ENCODE measurements at regions not wholly inside any gene's neighbourhood (a gene's known extent, or its start where the extent isn't known, plus 50 kb on each side); places are given as distances from the start of the nearest gene placed in this dataset.

GRCh38 chr16:61465285-61465684, 571.0 kb downstream of the CDH8 start:
- TF ChIP-seq TAF1 (IDR thresholded peaks at IDR 0.05; ENCODE audit: low read depth): no peak
- TF ChIP-seq CTCF (IDR thresholded peaks at IDR 0.05; ENCODE audit: poor library complexity, severe bottlenecking): no peak
- no peak for TF ChIP-seq MXI1 (conservative IDR thresholded peaks at IDR 0.05; ENCODE audit: poor library complexity, severe bottlenecking)
- no peak for TF ChIP-seq REST (IDR thresholded peaks at IDR 0.05; ENCODE audit: borderline replicate concordance)
- TF ChIP-seq RAD21 (conservative IDR thresholded peaks at IDR 0.05): no peak

Measured in neural cell (in vitro differentiated cells).